IMR-90 (cell line): ENCODE measurements at regions not wholly inside any gene's neighbourhood (a gene's known extent, or its start where the extent isn't known, plus 50 kb on each side); places are given as distances from the start of the nearest gene placed in this dataset.

Source experiments
- ATAC-seq: fragments of 200-7000 bp; cut with Tn5 transposase; 2 replicates; pipeline ENCODE4 v1.9.1; 2020; ENCODE audit warnings: low read depth, mild to moderate bottlenecking, moderate library complexity
- BruUV-seq: library from RNA; stranded (reverse); fragments of 400-500 nt; replicated peaks from 2 replicates; lab custom pipeline; 2021; lab: Mats Ljungman, UMichigan
- CTCF ChIA-PET: fragments of 300-600 bp; formaldehyde crosslinking; extraction: SDS; loops from one replicate; lab custom pipeline; 2021; ENCODE audit warnings: antibody characterized with exemption; lab: Yijun Ruan, JAX
- POLR2A ChIA-PET: fragments of 300-600 bp; sonication (Branson Sonifier 250); formaldehyde crosslinking; loops from one replicate; lab custom pipeline; 2022; ENCODE audit warnings: antibody characterized with exemption; ENCODE audit not compliant: unreplicated experiment; lab: Charles Lee
- DNase-seq: peaks from one replicate; pipeline ENCODE4 v3.0.0; 2013
- H2AFZ ChIP-seq: replicated peaks from 2 replicates; pipeline ENCODE3; 2013; ENCODE audit warnings: low read length, mild to moderate bottlenecking; ENCODE audit not compliant: poor library complexity
- H2AK5ac ChIP-seq: 2 replicates; pipeline ENCODE4 v1.6.1; 2013; ENCODE audit warnings: low read depth, low read length, inconsistent platforms
- H2AK9ac ChIP-seq: replicated peaks from 2 replicates; pipeline ENCODE3; 2013; ENCODE audit warnings: mild to moderate bottlenecking, low read depth, low read length, moderate library complexity; ENCODE audit not compliant: poor library complexity
- H2BK120ac ChIP-seq: 2 replicates; pipeline ENCODE4 v1.6.1; 2013; ENCODE audit warnings: low read depth, low read length, inconsistent platforms
- H2BK15ac ChIP-seq: 3 replicates; pipeline ENCODE4 v1.6.1; 2013; ENCODE audit warnings: low read depth, low read length, inconsistent platforms
- H2BK20ac ChIP-seq: 2 replicates; pipeline ENCODE4 v1.6.1; 2013; ENCODE audit warnings: low read depth, mild to moderate bottlenecking, inconsistent platforms, low read length, moderate library complexity
- H2BK5ac ChIP-seq: 2 replicates; pipeline ENCODE4 v1.6.1; 2013; ENCODE audit warnings: mild to moderate bottlenecking, low read depth, low read length, inconsistent platforms; ENCODE audit not compliant: poor library complexity, severe bottlenecking
- H3K14ac ChIP-seq: replicated peaks from 2 replicates; pipeline ENCODE4 v1.6.1; 2013; ENCODE audit warnings: low read depth, low read length, inconsistent platforms
- H3K18ac ChIP-seq: 2 replicates; pipeline ENCODE4 v1.6.1; 2013; ENCODE audit warnings: low read depth, low read length, control low read depth
- H3K23ac ChIP-seq: 2 replicates; pipeline ENCODE4 v1.6.1; 2013; ENCODE audit warnings: low read depth, low read length, inconsistent platforms
- H3K27ac ChIP-seq: 2 replicates; pipeline ENCODE4 v1.5.1; 2013; ENCODE audit warnings: mild to moderate bottlenecking, control low read depth, low read length; ENCODE audit not compliant: insufficient read depth
- H3K27me3 ChIP-seq: 2 replicates; pipeline ENCODE4 v1.6.1; 2013; ENCODE audit warnings: low read length; ENCODE audit not compliant: control insufficient read depth, insufficient read depth
- H3K36me3 ChIP-seq: 2 replicates; pipeline ENCODE4 v1.6.1; 2013; ENCODE audit warnings: low read length, mixed read lengths; ENCODE audit not compliant: control insufficient read depth, insufficient read depth
- H3K4ac ChIP-seq: 2 replicates; pipeline ENCODE4 v1.6.1; 2013; ENCODE audit warnings: low read depth, low read length, inconsistent platforms
- H3K4me1 ChIP-seq: 2 replicates; pipeline ENCODE4 v1.6.1; 2013; ENCODE audit warnings: low read length, mixed read lengths; ENCODE audit not compliant: control insufficient read depth, insufficient read depth
- H3K4me2 ChIP-seq: 2 replicates; pipeline ENCODE4 v1.6.1; 2013; ENCODE audit warnings: low read depth, mild to moderate bottlenecking, control low read depth, low read length, moderate library complexity
- H3K4me3 ChIP-seq: 2 replicates; pipeline ENCODE4 v1.5.1; 2013; ENCODE audit warnings: low read depth, mild to moderate bottlenecking, control low read depth, low read length, moderate library complexity; ENCODE audit not compliant: insufficient read depth
- H3K56ac ChIP-seq: 2 replicates; pipeline ENCODE4 v1.6.1; 2013; ENCODE audit warnings: low read length, inconsistent platforms; ENCODE audit not compliant: insufficient read depth; ENCODE audit errors: extremely low read depth
- H3K79me1 ChIP-seq, 2 experiments: 2 replicates each; pipeline ENCODE4 v1.6.1; 2013; ENCODE audit warnings: low read length in 2 of 2, inconsistent platforms in 1 of 2, low read depth in 1 of 2
- H3K9ac ChIP-seq: 2 replicates; pipeline ENCODE4 v1.6.1; 2013; ENCODE audit warnings: low read depth, low read length, control low read depth
- H3K9me1 ChIP-seq: 2 replicates; pipeline ENCODE4 v1.6.1; 2013; ENCODE audit warnings: low read length, inconsistent platforms; ENCODE audit not compliant: insufficient read depth
- H3K9me3 ChIP-seq: 2 replicates; pipeline ENCODE4 v1.6.1; 2013; ENCODE audit warnings: low read length; ENCODE audit not compliant: control insufficient read depth, insufficient read depth
- H4K20me1 ChIP-seq: 2 replicates; pipeline ENCODE4 v1.6.1; 2013; ENCODE audit warnings: low read length, inconsistent platforms; ENCODE audit not compliant: insufficient read depth
- H4K5ac ChIP-seq: 2 replicates; pipeline ENCODE4 v1.6.1; 2013; ENCODE audit warnings: mild to moderate bottlenecking, low read depth, low read length, control low read depth
- H4K8ac ChIP-seq, 2 experiments: 2 replicates each; pipeline ENCODE4 v1.6.1; 2013; ENCODE audit warnings: low read depth in 2 of 2, low read length in 2 of 2, control low read depth in 1 of 2, inconsistent platforms in 1 of 2
- H4K91ac ChIP-seq: 2 replicates; pipeline ENCODE4 v1.6.1; 2013; ENCODE audit warnings: low read depth, low read length, inconsistent platforms; ENCODE audit not compliant: insufficient read depth
- BHLHE40 ChIP-seq: fragments of 150-350 bp; IDR thresholded peaks from 2 replicates; pipeline ENCODE4 v1.6.1; 2016; ENCODE audit warnings: mild to moderate bottlenecking, low read depth, low read length
- CEBPB ChIP-seq: IDR thresholded peaks from 2 replicates; pipeline ENCODE4 v1.6.1; 2012; ENCODE audit warnings: low read depth, low read length, improper control_type of control experiment
- CHD1 ChIP-seq: IDR thresholded peaks from 2 replicates; pipeline ENCODE4 v1.6.1; 2012; ENCODE audit warnings: low read depth, low read length, improper control_type of control experiment
- ELK1 ChIP-seq: fragments of 150-350 bp; IDR thresholded peaks from 2 replicates; pipeline ENCODE4 v1.6.1; 2016; ENCODE audit warnings: low read depth, mild to moderate bottlenecking, low read length, moderate library complexity, borderline replicate concordance
- FOS ChIP-seq: fragments of 150-350 bp; IDR thresholded peaks from 2 replicates; pipeline ENCODE4 v1.6.1; 2016; ENCODE audit warnings: low read depth, low read length
- MAFK ChIP-seq: IDR thresholded peaks from 2 replicates; pipeline ENCODE4 v1.6.1; 2012; ENCODE audit warnings: low read depth, low read length, improper control_type of control experiment
- MAZ ChIP-seq: IDR thresholded peaks from 2 replicates; pipeline ENCODE4 v1.6.1; 2012; ENCODE audit warnings: low read depth, mild to moderate bottlenecking, low read length, improper control_type of control experiment, moderate library complexity, borderline replicate concordance
- MXI1 ChIP-seq: IDR thresholded peaks from 2 replicates; pipeline ENCODE4 v1.6.1; 2012; ENCODE audit warnings: low read depth, mild to moderate bottlenecking, low read length, moderate library complexity, borderline replicate concordance
- NFE2L2 ChIP-seq: fragments of 150-350 bp; IDR thresholded peaks from 2 replicates; pipeline ENCODE4 v1.6.1; 2016; ENCODE audit warnings: low read depth, mild to moderate bottlenecking, low read length
- POLR2A ChIP-seq: IDR thresholded peaks from 2 replicates; pipeline ENCODE4 v1.6.1; 2012; ENCODE audit warnings: mild to moderate bottlenecking, low read depth, low read length
- RAD21 ChIP-seq: IDR thresholded peaks from 2 replicates; pipeline ENCODE4 v1.6.1; 2012; ENCODE audit warnings: low read length, improper control_type of control experiment
- RCOR1 ChIP-seq: IDR thresholded peaks from 2 replicates; pipeline ENCODE4 v1.6.1; 2012; ENCODE audit warnings: mild to moderate bottlenecking, low read length, improper control_type of control experiment; ENCODE audit not compliant: insufficient replicate concordance
- RFX5 ChIP-seq: IDR thresholded peaks from 2 replicates; pipeline ENCODE4 v1.8.0; 2012; ENCODE audit warnings: low read depth, mild to moderate bottlenecking, low read length, moderate library complexity
- SMC3 ChIP-seq: fragments of 150-350 bp; IDR thresholded peaks from 2 replicates; pipeline ENCODE4 v1.6.1; 2016; ENCODE audit warnings: low read depth, mild to moderate bottlenecking, antibody characterized with exemption, low read length, moderate library complexity
- USF2 ChIP-seq: fragments of 150-350 bp; IDR thresholded peaks from 2 replicates; pipeline ENCODE4 v1.6.1; 2017; ENCODE audit warnings: mild to moderate bottlenecking, antibody characterized with exemption, low read length, low read depth
- WGBS, 2 experiments: methylation state at CpG; one replicate each; pipeline versions ENCODE4 v1.1.5 to v1.1.7; 2013; ENCODE audit warnings: missing lambda C conversion rate in 2 of 2; ENCODE audit not compliant: insufficient read length in 1 of 2; ENCODE audit errors: extremely low coverage in 2 of 2; 5-methylcytosine and 5-hydroxymethylcytosine counted together
- dilution Hi-C: fragments of 300-500 bp; cut with HindIII; formaldehyde crosslinking; loops from one replicate; pipeline ENCODE4 v1.14.3; 2018; ENCODE audit warnings: low sequenced_read_pairs; ENCODE audit not compliant: unreplicated experiment
- in situ Hi-C: fragments of 300-500 bp; cut with MboI; formaldehyde crosslinking; loops from 3 replicates; pipeline ENCODE4 v1.14.3; 2019; ENCODE audit warnings: low sequenced_read_pairs, inconsistent platforms, mixed read lengths
- intact Hi-C: fragments of 100-400 bp; cut with micrococcal nuclease; formaldehyde crosslinking; loops from 2 replicates; pipeline ENCODE4 v1.10.0; 2022

GRCh38 chr3:181382656-181383055, 329.1 kb upstream of the SOX2 start:
- POLR2A ChIA-PET = no interaction called here
- H3K4me2 ChIP-seq = no peak overlapping the region
- no peak overlapping the region for H3K9ac ChIP-seq
- dilution Hi-C loops = no loop called here
- DNase-seq = no peak
- H2AK9ac ChIP-seq = no peak overlapping the region
- H3K79me1 ChIP-seq = no peaks in the 10 kb centered on the region
- H3K27ac ChIP-seq = no peak overlapping the region
- H4K20me1 ChIP-seq = no peaks in the 10 kb centered on the region
- H3K23ac ChIP-seq = no peak overlapping the region
- H3K4me1 ChIP-seq = no peaks in the 10 kb centered on the region
- H3K14ac ChIP-seq = no peak overlapping the region
- H3K4me3 ChIP-seq = no peak overlapping the region
- H2BK20ac ChIP-seq = no peak overlapping the region
- no peak for ATAC-seq
- peaks cover 11% of the 10 kb centered on the region for H3K9me3 ChIP-seq
- H4K91ac ChIP-seq = no peak overlapping the region
- BruUV-seq = no TSS peak
- no peaks in the 10 kb centered on the region for H3K36me3 ChIP-seq
- no peak overlapping the region for H2BK120ac ChIP-seq
- H4K8ac ChIP-seq = no peak overlapping the region
- H3K4ac ChIP-seq = no peak overlapping the region
- H3K56ac ChIP-seq = no peak overlapping the region
- CTCF ChIA-PET = no interaction called here
- H2AK5ac ChIP-seq = no peak overlapping the region
- H2AFZ ChIP-seq = no peak overlapping the region
- no peak overlapping the region for H2BK15ac ChIP-seq
- no peak overlapping the region for H4K5ac ChIP-seq
- in situ Hi-C loops = no loop called here
- no peaks in the 10 kb centered on the region for H3K27me3 ChIP-seq
- intact Hi-C loops = no loop called here
- no CpG with 5 or more reads among the region's 3 CpGs for WGBS, 2 experiments
- no peak for TF ChIP-seq SMC3
- no peak for TF ChIP-seq MXI1
- no peak for TF ChIP-seq NFE2L2
- TF ChIP-seq BHLHE40 = no peak
- no peak for TF ChIP-seq CEBPB
- no peak for TF ChIP-seq RAD21
- no peak for TF ChIP-seq CHD1
- no peak for TF ChIP-seq POLR2A
- TF ChIP-seq USF2 = no peak
- TF ChIP-seq FOS = no peak
- TF ChIP-seq MAFK = no peak
- no peak for TF ChIP-seq ELK1
- no peak for TF ChIP-seq RCOR1
- no peak for TF ChIP-seq RFX5
- no peak for TF ChIP-seq MAZ
- no peaks in the 10 kb centered on the region for H3K9me1 ChIP-seq
- no peak overlapping the region for H3K18ac ChIP-seq
- H2BK5ac ChIP-seq = no peak overlapping the region
